ENCODE measurements at regions not wholly inside any gene's neighbourhood (a gene's known extent, or its start where the extent isn't known, plus 50 kb on each side); places are given as distances from the start of the nearest gene placed in this dataset.

DNA sequence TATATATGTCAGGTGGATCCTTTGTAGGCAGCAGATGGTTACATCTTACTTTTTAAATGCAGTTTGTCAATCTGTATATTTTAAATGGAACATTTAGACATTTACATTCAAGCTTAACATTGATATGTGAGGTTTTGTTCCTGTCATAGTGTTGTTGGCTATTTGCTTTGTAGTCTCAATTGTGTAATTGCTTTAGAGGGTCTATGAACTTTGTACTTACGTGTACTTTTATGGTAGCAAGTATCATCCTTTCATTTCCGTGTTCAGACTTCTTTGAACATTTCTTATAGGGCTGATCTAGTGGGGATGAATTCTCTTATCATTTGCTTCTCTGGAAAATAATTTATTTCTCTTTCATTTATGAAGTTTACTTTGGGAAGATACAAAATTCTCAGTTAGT, 656.0 kb downstream of the OTOL1 start:
- no peak for TF ChIP-seq POLR2A (IDR thresholded peaks at IDR 0.05)
- TF ChIP-seq EP300 (IDR thresholded peaks at IDR 0.05): no peak
- no peak for TF ChIP-seq CTCF (IDR thresholded peaks at IDR 0.05)
- no peak for TF ChIP-seq POLR2AphosphoS5 (IDR thresholded peaks at IDR 0.05)
- 75 to 79% methylated on average over 2 of the region's 2 CpGs for WGBS, 2 donors
- no peaks in the 10 kb centered on the region for H3K9me3 ChIP-seq
- no peak overlapping the region for H3K4me3 ChIP-seq
- H3K4me1 ChIP-seq: no peaks in the 10 kb centered on the region
- no peak overlapping the region for H3K27ac ChIP-seq
- DNase-seq (no peak), ATAC-seq (ENCODE audit: low FRiP score in 2 of 2) (no peak)
- H3K27me3 ChIP-seq: no peaks in the 10 kb centered on the region
- no peaks in the 10 kb centered on the region for H3K36me3 ChIP-seq

DNA sequence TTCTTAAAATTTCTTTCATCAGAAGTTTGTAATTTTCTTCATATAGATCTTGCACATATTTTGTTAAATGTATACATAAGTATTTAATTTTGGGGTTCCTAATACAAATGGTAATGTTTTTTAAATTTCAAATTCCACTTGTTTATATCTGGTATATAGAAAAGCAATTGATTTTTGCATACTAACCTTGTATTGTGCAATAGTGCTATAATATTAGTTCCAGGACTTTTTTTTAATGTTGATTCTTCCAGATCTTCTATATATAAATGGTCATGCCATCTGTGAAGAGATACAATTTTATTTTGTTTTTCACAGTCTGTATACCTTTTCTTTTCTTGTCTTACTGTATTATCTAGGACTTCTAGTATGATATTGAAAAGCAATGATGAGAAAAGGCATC, 665.0 kb downstream of the OTOL1 start:
- Histone ChIP-seq H3K27ac (no peak overlapping the region), H3K36me3 (no peaks in the 10 kb centered on the region), H3K4me3 (no peak overlapping the region), H3K27me3 (no peaks in the 10 kb centered on the region), H3K4me1 (no peaks in the 10 kb centered on the region), H3K9me3 (no peaks in the 10 kb centered on the region)
- TF ChIP-seq POLR2AphosphoS5 (IDR thresholded peaks at IDR 0.05) (no peak), POLR2A (IDR thresholded peaks at IDR 0.05) (no peak), CTCF (IDR thresholded peaks at IDR 0.05) (no peak), EP300 (IDR thresholded peaks at IDR 0.05) (no peak)
- no peak for DNase-seq
- ATAC-seq (ENCODE audit: low FRiP score in 2 of 2): no peak

DNA sequence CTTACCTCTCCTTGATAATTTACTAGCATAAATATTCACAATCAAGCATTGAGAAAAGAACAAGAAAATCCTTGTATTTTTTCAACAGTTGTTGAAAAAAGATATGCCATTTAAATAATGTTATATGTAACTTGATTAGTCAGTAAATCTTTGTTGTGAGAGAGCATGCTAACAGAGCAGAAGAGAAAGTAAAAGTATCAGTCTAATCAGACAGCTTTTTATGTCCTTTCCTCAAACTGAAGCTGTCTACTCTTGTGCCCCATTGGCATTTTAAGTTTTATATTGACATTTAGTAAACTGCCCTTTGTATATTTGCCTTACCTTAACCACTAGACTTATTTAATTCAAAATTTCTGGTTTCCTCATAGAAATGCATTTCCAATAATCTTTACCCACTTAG, 668.7 kb downstream of the OTOL1 start:
- Histone ChIP-seq H3K27me3 (no peaks in the 10 kb centered on the region), H3K4me1 (no peaks in the 10 kb centered on the region), H3K36me3 (no peaks in the 10 kb centered on the region), H3K27ac (no peak overlapping the region), H3K9me3 (no peaks in the 10 kb centered on the region), H3K4me3 (no peak overlapping the region)
- no peak for DNase-seq
- TF ChIP-seq EP300 (IDR thresholded peaks at IDR 0.05) (no peak), POLR2AphosphoS5 (IDR thresholded peaks at IDR 0.05) (no peak), POLR2A (IDR thresholded peaks at IDR 0.05) (no peak)
- ATAC-seq (ENCODE audit: low FRiP score in 2 of 2): no peak

DNA sequence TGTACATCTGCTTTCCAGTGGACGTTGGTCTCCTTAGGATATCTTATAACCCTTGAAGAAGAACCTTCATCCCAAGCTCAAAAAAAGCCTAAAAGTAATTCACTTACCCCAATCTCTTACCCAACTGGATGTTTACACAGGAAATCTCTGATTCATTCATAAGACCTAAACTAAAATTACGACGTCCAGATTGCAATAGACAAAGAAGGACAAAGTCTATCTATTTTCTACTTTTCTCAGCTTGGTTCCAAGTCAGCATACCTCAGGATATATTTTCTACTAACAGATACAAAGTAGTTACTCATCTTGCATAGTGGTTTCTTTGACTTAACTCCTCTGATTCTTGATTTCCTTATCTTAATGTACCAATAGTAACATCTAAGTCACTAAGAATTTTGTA, 669.9 kb downstream of the OTOL1 start:
- Histone ChIP-seq H3K27ac (no peak overlapping the region), H3K27me3 (no peaks in the 10 kb centered on the region), H3K4me3 (no peak overlapping the region), H3K9me3 (no peaks in the 10 kb centered on the region), H3K4me1 (no peaks in the 10 kb centered on the region), H3K36me3 (no peaks in the 10 kb centered on the region)
- 70 to 77% methylated on average over 3 of the region's 3 CpGs for WGBS, 2 donors
- ATAC-seq (ENCODE audit: low FRiP score in 2 of 2) (no peak), DNase-seq (no peak)
- no peak for TF ChIP-seq CTCF (IDR thresholded peaks at IDR 0.05)
- no peak for TF ChIP-seq EP300 (IDR thresholded peaks at IDR 0.05)
- no peak for TF ChIP-seq POLR2AphosphoS5 (IDR thresholded peaks at IDR 0.05)
- TF ChIP-seq POLR2A (IDR thresholded peaks at IDR 0.05): no peak

DNA sequence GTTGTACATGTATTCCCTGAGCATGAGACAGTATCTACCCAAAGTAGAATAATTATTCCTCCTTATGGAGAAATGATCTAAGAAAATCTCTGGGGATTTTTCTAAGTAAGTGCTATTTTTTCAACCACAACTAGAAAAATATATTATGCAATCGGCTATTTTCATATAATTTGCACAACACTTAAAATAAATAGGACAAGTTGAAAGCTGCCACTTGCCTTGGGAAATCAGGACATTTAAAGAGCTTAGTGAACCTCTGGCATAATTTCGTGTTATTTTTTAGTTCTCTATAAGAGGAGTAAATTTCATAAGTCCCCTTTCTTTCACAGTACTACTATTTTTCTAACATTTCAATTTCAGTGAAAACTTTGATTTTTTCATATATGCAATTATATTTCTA, 672.1 kb downstream of the OTOL1 start:
- Histone ChIP-seq H3K9me3 (peaks cover 0 to 4% (median 0%) of the 10 kb centered on the region in 4 donors), H3K27ac (no peak overlapping the region), H3K36me3 (no peaks in the 10 kb centered on the region), H3K4me3 (no peak overlapping the region), H3K27me3 (no peaks in the 10 kb centered on the region), H3K4me1 (no peaks in the 10 kb centered on the region)
- 69 to 72% methylated on average over 2 of the region's 2 CpGs for WGBS, 2 donors
- no peak for TF ChIP-seq EP300 (IDR thresholded peaks at IDR 0.05)
- no peak for TF ChIP-seq CTCF (IDR thresholded peaks at IDR 0.05)
- TF ChIP-seq POLR2A (IDR thresholded peaks at IDR 0.05): no peak
- no peak for TF ChIP-seq POLR2AphosphoS5 (IDR thresholded peaks at IDR 0.05)
- no peak for ATAC-seq (ENCODE audit: low FRiP score in 2 of 2)
- no peak for DNase-seq

Measured in upper lobe of left lung (tissue), 6 donors.